HG03565 (cell line): ENCODE measurements at regions not wholly inside any gene's neighbourhood (a gene's known extent, or its start where the extent isn't known, plus 50 kb on each side); places are given as distances from the start of the nearest gene placed in this dataset.
"Not testable (repeated sequence)": the region's sequence is repeated elsewhere in the genome, so short reads cannot be mapped to it uniquely, and the experiment has no call there.

Experiments
- ATAC-seq: cut with Tn5 transposase; IDR thresholded peaks from one replicate; pipeline ENCODE4 v1.9.1; 2021; ENCODE audit warnings: mild to moderate bottlenecking, moderate library complexity; ENCODE audit not compliant: unreplicated experiment

GRCh38 chr6:170149681-170150589 is 140.9 kb downstream of the DLL1 start:
- no peak for ATAC-seq

GRCh38 chr6:170148709-170149470 is 142.0 kb downstream of the DLL1 start:
- ATAC-seq: no peak

- ATAC-seq: no peak
Observed at GRCh38 chr6:170147832-170148708, 142.8 kb downstream of the DLL1 start.

GRCh38 chr6:170147056-170147787 is 143.7 kb downstream of the DLL1 start:
- no peak for ATAC-seq

- no peak for ATAC-seq
Observed at GRCh38 chr6:170146640-170147039, 144.2 kb downstream of the DLL1 start.

GRCh38 chr6:170146131-170146530 is 144.7 kb downstream of the DLL1 start:
- ATAC-seq: not testable (repeated sequence)

- ATAC-seq: not testable (repeated sequence)
Observed at GRCh38 chr6:170145716-170146115, 145.2 kb downstream of the DLL1 start.

- ATAC-seq: no peak
Observed at GRCh38 chr6:170145272-170145592, 145.6 kb downstream of the DLL1 start.

- ATAC-seq: no peak
Observed at GRCh38 chr6:170144571-170145271, 146.2 kb downstream of the DLL1 start.

- ATAC-seq: no peak
Observed at GRCh38 chr6:170143401-170144150, 147.3 kb downstream of the DLL1 start.

GRCh38 chr6:170142559-170142958 is 148.3 kb downstream of the DLL1 start:
- no peak for ATAC-seq

- ATAC-seq: not testable (repeated sequence)
Observed at GRCh38 chr6:170141061-170141460, 149.8 kb downstream of the DLL1 start.

GRCh38 chr6:170140129-170140528 is 150.7 kb downstream of the DLL1 start:
- ATAC-seq: no peak

- no peak for ATAC-seq
Observed at GRCh38 chr6:170139531-170139930, 151.3 kb downstream of the DLL1 start.

- not testable (repeated sequence) for ATAC-seq
Observed at GRCh38 chr6:170139046-170139445, 151.8 kb downstream of the DLL1 start.

- no peak for ATAC-seq
Observed at GRCh38 chr6:170137911-170138910, 152.7 kb downstream of the DLL1 start.

- no peak for ATAC-seq
Observed at GRCh38 chr6:170137176-170137891, 153.5 kb downstream of the DLL1 start.
